HEK293 (cell line): ENCODE measurements at regions not wholly inside any gene's neighbourhood (a gene's known extent, or its start where the extent isn't known, plus 50 kb on each side); places are given as distances from the start of the nearest gene placed in this dataset.

Source experiments
- CTCF ChIA-PET: fragments of 350-600 bp; formaldehyde crosslinking; extraction: SDS; loops from one replicate; lab custom pipeline; 2021; ENCODE audit warnings: antibody characterized with exemption; lab: Yijun Ruan, JAX
- POLR2A ChIA-PET: fragments of 300-600 bp; formaldehyde crosslinking; extraction: SDS; loops from one replicate; lab custom pipeline; 2020; ENCODE audit warnings: antibody characterized with exemption, inconsistent platforms; lab: Yijun Ruan, JAX
- H3K27ac ChIP-seq: fragments of 200-500 bp; sonication (Bioruptor generic); 2 replicates; pipeline ENCODE4 v1.5.1; 2014; ENCODE audit warnings: low read depth, low read length, control low read depth, inconsistent platforms; ENCODE audit errors: extremely low read depth
- H3K36me3 ChIP-seq, 2 experiments: fragments of 200-500 bp in 1 of 2; sonication (Bioruptor generic) in 1 of 2; 1 replicate in 1 of 2; 2 replicates in 1 of 2; pipeline ENCODE4 v1.5.1; 2014 to 2017; ENCODE audit warnings: inconsistent platforms in 2 of 2, low read length in 2 of 2; ENCODE audit not compliant: control insufficient read depth in 2 of 2, insufficient read depth in 1 of 2
- H3K4me1 ChIP-seq: fragments of 200-500 bp; sonication (Bioruptor generic); 2 replicates; pipeline ENCODE4 v1.5.1; 2014; ENCODE audit warnings: mild to moderate bottlenecking, low read length, inconsistent platforms; ENCODE audit not compliant: control insufficient read depth, insufficient read depth
- H3K4me3 ChIP-seq: 2 replicates; pipeline ENCODE4 v1.5.1; 2011; ENCODE audit warnings: low read depth, mild to moderate bottlenecking, control low read depth, low read length, moderate library complexity
- H3K9me3 ChIP-seq: fragments of 200-500 bp; sonication (Bioruptor generic); 2 replicates; pipeline ENCODE4 v1.5.1; 2014; ENCODE audit warnings: low read depth, low read length, inconsistent platforms; ENCODE audit not compliant: control insufficient read depth, insufficient read depth
- HOXD13 ChIP-seq: sonication (generic); formaldehyde crosslinking; IDR thresholded peaks from 2 replicates; pipeline ENCODE4 v1.8.0; 2022; ENCODE audit warnings: missing genetic modification reagents, borderline replicate concordance
- KLF1 ChIP-seq: fragments of 450-650 bp; formaldehyde crosslinking; IDR thresholded peaks from 2 replicates; pipeline ENCODE4 v1.5.1; 2016; ENCODE audit warnings: missing biosample characterization, missing genetic modification characterization
- KLF7 ChIP-seq: fragments of 450-650 bp; formaldehyde crosslinking; IDR thresholded peaks from 2 replicates; pipeline ENCODE4 v1.5.1; 2016; ENCODE audit warnings: missing biosample characterization, missing genetic modification characterization, borderline replicate concordance
- RBAK ChIP-seq: fragments of 450-650 bp; formaldehyde crosslinking; IDR thresholded peaks from 2 replicates; pipeline ENCODE4 v1.5.1; 2016; ENCODE audit warnings: missing biosample characterization, missing genetic modification characterization
- SP2 ChIP-seq: fragments of 450-650 bp; formaldehyde crosslinking; IDR thresholded peaks from 2 replicates; pipeline ENCODE4 v1.5.1; 2016; ENCODE audit warnings: missing biosample characterization, missing genetic modification characterization
- WT1 ChIP-seq: fragments of 450-650 bp; formaldehyde crosslinking; IDR thresholded peaks from 2 replicates; pipeline ENCODE4 v1.5.1; 2016; ENCODE audit warnings: missing biosample characterization, missing genetic modification characterization
- ZBTB7A ChIP-seq: fragments of 450-650 bp; formaldehyde crosslinking; IDR thresholded peaks from 2 replicates; pipeline ENCODE4 v1.5.1; 2016; ENCODE audit warnings: low read depth, missing biosample characterization, missing genetic modification characterization
- ZFP3 ChIP-seq: fragments of 450-650 bp; formaldehyde crosslinking; IDR thresholded peaks from 2 replicates; pipeline ENCODE4 v1.5.1; 2016; ENCODE audit warnings: low read depth, missing biosample characterization, missing genetic modification characterization
- ZNF140 ChIP-seq: fragments of 450-650 bp; formaldehyde crosslinking; IDR thresholded peaks from 2 replicates; pipeline ENCODE4 v1.5.1; 2016; ENCODE audit warnings: missing biosample characterization, missing genetic modification characterization
- ZNF202 ChIP-seq: fragments of 450-650 bp; formaldehyde crosslinking; IDR thresholded peaks from 2 replicates; pipeline ENCODE4 v1.5.1; 2016; ENCODE audit warnings: missing biosample characterization, missing genetic modification characterization, borderline replicate concordance
- ZNF350 ChIP-seq: fragments of 450-650 bp; formaldehyde crosslinking; IDR thresholded peaks from 2 replicates; pipeline ENCODE4 v1.5.0; 2017; ENCODE audit warnings: missing biosample characterization, mild to moderate bottlenecking, missing genetic modification characterization
- ZNF366 ChIP-seq: fragments of 450-650 bp; formaldehyde crosslinking; conservative IDR thresholded peaks from 2 replicates; pipeline ENCODE4 v1.5.1; 2016; ENCODE audit warnings: missing biosample characterization, missing genetic modification characterization
- ZNF585B ChIP-seq: fragments of 450-650 bp; formaldehyde crosslinking; IDR thresholded peaks from 2 replicates; pipeline ENCODE4 v1.5.1; 2016; ENCODE audit warnings: missing biosample characterization, missing genetic modification characterization
- ZNF677 ChIP-seq: fragments of 450-650 bp; IDR thresholded peaks from 2 replicates; pipeline ENCODE4 v1.5.0; 2018; ENCODE audit warnings: missing biosample characterization, mild to moderate bottlenecking, missing genetic modification characterization, moderate library complexity
- ZNF843 ChIP-seq: fragments of 450-650 bp; formaldehyde crosslinking; IDR thresholded peaks from 2 replicates; pipeline ENCODE4 v1.5.1; 2016; ENCODE audit warnings: missing biosample characterization, missing genetic modification characterization
- ZSCAN16 ChIP-seq: fragments of 450-650 bp; formaldehyde crosslinking; IDR thresholded peaks from 2 replicates; pipeline ENCODE4 v1.5.1; 2016; ENCODE audit warnings: missing biosample characterization, missing genetic modification characterization
- ZSCAN23 ChIP-seq: fragments of 450-650 bp; formaldehyde crosslinking; IDR thresholded peaks from 2 replicates; pipeline ENCODE4 v1.5.1; 2016; ENCODE audit warnings: missing biosample characterization, missing genetic modification characterization
- TF ChIP-seq, protein P1 (sequence below): fragments of 450-650 bp; formaldehyde crosslinking; IDR thresholded peaks from 2 replicates; pipeline ENCODE4 v1.5.1; 2017; ENCODE audit warnings: missing biosample characterization, missing genetic modification characterization
- TF ChIP-seq, protein P2 (sequence below): fragments of 450-650 bp; formaldehyde crosslinking; conservative IDR thresholded peaks from 2 replicates; pipeline ENCODE4 v1.5.1; 2016; ENCODE audit warnings: low read depth, missing biosample characterization, missing genetic modification characterization
- TF ChIP-seq, protein P3 (sequence below): fragments of 450-650 bp; formaldehyde crosslinking; IDR thresholded peaks from 2 replicates; pipeline ENCODE4 v1.5.1; 2016; ENCODE audit warnings: missing biosample characterization, missing genetic modification characterization
- TF ChIP-seq, protein P4 (sequence below): fragments of 450-650 bp; formaldehyde crosslinking; IDR thresholded peaks from 2 replicates; pipeline ENCODE4 v1.5.1; 2016; ENCODE audit warnings: missing biosample characterization, missing genetic modification characterization
- TF ChIP-seq, protein P5 (sequence below): fragments of 450-650 bp; formaldehyde crosslinking; IDR thresholded peaks from 2 replicates; pipeline ENCODE4 v1.5.1; 2016; ENCODE audit warnings: missing biosample characterization, missing genetic modification characterization

DNA sequence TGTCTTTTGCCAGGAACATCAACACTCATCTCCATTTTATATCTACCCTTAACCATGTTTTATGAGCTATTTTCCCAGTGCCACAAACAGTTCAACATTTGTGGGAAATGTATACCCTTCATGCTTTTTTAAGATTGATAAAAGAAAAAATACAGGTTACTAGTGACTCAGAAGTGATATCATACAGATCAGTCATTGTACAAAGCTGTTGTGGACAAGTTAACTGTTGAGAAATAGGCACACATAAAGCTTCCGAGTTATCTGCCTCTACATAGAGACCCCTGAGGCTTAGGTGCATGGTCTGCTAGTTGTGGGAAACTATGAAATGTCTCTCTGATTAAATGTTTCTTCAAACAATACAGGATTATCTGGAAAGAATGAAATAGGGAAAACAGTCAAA, 96.3 kb downstream of the LSM5 start:
- Histone ChIP-seq H3K4me1 (no peaks in the 10 kb centered on the region), H3K9me3 (no peaks in the 10 kb centered on the region), H3K4me3 (no peak overlapping the region), H3K27ac (no peak overlapping the region), H3K36me3 (no peaks in the 10 kb centered on the region)
- TF ChIP-seq, protein P1, sequence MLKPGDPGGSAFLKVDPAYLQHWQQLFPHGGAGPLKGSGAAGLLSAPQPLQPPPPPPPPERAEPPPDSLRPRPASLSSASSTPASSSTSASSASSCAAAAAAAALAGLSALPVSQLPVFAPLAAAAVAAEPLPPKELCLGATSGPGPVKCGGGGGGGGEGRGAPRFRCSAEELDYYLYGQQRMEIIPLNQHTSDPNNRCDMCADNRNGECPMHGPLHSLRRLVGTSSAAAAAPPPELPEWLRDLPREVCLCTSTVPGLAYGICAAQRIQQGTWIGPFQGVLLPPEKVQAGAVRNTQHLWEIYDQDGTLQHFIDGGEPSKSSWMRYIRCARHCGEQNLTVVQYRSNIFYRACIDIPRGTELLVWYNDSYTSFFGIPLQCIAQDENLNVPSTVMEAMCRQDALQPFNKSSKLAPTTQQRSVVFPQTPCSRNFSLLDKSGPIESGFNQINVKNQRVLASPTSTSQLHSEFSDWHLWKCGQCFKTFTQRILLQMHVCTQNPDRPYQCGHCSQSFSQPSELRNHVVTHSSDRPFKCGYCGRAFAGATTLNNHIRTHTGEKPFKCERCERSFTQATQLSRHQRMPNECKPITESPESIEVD = no peak
- TF ChIP-seq, protein P2, sequence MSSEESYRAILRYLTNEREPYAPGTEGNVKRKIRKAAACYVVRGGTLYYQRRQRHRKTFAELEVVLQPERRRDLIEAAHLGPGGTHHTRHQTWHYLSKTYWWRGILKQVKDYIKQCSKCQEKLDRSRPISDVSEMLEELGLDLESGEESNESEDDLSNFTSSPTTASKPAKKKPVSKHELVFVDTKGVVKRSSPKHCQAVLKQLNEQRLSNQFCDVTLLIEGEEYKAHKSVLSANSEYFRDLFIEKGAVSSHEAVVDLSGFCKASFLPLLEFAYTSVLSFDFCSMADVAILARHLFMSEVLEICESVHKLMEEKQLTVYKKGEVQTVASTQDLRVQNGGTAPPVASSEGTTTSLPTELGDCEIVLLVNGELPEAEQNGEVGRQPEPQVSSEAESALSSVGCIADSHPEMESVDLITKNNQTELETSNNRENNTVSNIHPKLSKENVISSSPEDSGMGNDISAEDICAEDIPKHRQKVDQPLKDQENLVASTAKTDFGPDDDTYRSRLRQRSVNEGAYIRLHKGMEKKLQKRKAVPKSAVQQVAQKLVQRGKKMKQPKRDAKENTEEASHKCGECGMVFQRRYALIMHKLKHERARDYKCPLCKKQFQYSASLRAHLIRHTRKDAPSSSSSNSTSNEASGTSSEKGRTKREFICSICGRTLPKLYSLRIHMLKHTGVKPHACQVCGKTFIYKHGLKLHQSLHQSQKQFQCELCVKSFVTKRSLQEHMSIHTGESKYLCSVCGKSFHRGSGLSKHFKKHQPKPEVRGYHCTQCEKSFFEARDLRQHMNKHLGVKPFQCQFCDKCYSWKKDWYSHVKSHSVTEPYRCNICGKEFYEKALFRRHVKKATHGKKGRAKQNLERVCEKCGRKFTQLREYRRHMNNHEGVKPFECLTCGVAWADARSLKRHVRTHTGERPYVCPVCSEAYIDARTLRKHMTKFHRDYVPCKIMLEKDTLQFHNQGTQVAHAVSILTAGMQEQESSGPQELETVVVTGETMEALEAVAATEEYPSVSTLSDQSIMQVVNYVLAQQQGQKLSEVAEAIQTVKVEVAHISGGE (tag by site-specific recombination) = no peak
- TF ChIP-seq ZNF585B (tag by site-specific recombination) (no peak), ZNF202 (tag by site-specific recombination) (no peak), ZSCAN16 (tag by site-specific recombination) (no peak)
- TF ChIP-seq, protein P3, sequence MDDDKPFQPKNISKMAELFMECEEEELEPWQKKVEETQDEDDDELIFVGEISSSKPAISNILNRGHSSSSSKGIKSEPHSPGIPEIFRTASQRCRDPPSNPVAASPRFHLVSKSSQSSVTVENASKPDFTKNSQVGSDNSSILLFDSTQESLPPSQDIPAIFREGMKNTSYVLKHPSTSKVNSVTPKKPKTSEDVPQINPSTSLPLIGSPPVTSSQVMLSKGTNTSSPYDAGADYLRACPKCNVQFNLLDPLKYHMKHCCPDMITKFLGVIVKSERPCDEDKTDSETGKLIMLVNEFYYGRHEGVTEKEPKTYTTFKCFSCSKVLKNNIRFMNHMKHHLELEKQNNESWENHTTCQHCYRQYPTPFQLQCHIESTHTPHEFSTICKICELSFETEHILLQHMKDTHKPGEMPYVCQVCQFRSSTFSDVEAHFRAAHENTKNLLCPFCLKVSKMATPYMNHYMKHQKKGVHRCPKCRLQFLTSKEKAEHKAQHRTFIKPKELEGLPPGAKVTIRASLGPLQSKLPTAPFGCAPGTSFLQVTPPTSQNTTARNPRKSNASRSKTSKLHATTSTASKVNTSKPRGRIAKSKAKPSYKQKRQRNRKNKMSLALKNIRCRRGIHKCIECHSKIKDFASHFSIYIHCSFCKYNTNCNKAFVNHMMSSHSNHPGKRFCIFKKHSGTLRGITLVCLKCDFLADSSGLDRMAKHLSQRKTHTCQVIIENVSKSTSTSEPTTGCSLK (tag by site-specific recombination) = no peak
- TF ChIP-seq, protein P4, sequence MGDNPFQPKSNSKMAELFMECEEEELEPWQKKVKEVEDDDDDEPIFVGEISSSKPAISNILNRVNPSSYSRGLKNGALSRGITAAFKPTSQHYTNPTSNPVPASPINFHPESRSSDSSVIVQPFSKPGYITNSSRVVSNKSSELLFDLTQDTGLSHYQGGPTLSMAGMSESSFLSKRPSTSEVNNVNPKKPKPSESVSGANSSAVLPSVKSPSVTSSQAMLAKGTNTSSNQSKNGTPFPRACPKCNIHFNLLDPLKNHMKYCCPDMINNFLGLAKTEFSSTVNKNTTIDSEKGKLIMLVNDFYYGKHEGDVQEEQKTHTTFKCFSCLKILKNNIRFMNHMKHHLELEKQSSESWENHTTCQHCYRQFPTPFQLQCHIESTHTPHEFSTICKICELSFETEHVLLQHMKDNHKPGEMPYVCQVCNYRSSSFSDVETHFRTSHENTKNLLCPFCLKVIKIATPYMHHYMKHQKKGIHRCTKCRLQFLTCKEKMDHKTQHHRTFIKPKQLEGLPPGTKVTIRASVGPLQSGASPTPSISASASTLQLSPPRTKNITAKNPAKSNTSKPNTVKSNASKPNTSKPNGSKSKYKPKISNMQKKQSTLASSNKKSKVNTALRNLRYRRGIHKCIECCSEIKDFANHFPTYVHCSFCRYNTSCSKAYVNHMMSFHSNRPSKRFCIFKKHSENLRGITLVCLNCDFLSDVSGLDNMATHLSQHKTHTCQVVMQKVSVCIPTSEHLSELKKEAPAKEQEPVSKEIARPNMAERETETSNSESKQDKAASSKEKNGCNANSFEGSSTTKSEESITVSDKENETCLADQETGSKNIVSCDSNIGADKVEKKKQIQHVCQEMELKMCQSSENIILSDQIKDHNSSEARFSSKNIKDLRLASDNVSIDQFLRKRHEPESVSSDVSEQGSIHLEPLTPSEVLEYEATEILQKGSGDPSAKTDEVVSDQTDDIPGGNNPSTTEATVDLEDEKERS (tag by site-specific recombination) = no peak
- POLR2A ChIA-PET = no interaction called here
- CTCF ChIA-PET = no interaction called here

DNA sequence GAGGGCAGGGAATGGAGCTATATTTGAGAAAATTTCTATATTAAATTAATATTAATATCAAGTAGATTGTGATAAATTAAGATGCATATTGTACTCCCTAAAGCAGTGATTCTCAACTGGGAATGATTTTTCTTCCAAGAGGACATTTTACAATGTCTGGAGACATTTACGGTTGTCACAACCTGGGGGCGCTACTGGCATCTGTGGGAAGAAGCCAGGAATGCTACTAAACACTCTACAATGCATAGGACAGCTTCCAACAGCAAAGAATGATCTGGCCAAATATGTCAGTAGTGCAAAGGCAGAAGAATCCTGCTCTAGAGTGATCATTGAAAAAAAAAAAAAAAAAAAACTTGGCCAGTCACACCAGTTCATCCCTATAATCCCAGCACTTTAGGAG, 100.0 kb downstream of the LSM5 start:
- TF ChIP-seq RBAK (tag by site-specific recombination) (no peak), ZNF677 (tag by site-specific recombination) (no peak), ZNF140 (tag by site-specific recombination) (no peak), SP2 (tag by site-specific recombination) (no peak), KLF7 (tag by site-specific recombination) (no peak), KLF1 (tag by site-specific recombination) (no peak), ZNF350 (tag by site-specific recombination) (no peak), ZNF843 (no peak), ZFP3 (no peak), WT1 (no peak), ZNF366 (tag by site-specific recombination) (no peak), HOXD13 (CRISPR knock-in tag) (no peak), ZBTB7A (no peak), ZSCAN23 (tag by site-specific recombination) (no peak)
- TF ChIP-seq, protein P5, sequence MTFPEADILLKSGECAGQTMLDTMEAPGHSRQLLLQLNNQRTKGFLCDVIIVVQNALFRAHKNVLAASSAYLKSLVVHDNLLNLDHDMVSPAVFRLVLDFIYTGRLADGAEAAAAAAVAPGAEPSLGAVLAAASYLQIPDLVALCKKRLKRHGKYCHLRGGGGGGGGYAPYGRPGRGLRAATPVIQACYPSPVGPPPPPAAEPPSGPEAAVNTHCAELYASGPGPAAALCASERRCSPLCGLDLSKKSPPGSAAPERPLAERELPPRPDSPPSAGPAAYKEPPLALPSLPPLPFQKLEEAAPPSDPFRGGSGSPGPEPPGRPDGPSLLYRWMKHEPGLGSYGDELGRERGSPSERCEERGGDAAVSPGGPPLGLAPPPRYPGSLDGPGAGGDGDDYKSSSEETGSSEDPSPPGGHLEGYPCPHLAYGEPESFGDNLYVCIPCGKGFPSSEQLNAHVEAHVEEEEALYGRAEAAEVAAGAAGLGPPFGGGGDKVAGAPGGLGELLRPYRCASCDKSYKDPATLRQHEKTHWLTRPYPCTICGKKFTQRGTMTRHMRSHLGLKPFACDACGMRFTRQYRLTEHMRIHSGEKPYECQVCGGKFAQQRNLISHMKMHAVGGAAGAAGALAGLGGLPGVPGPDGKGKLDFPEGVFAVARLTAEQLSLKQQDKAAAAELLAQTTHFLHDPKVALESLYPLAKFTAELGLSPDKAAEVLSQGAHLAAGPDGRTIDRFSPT (tag by site-specific recombination) = no peak
- TF ChIP-seq, all 188 proteins: peak for 0
- no peak overlapping the region for H3K27ac ChIP-seq
- H3K9me3 ChIP-seq = no peaks in the 10 kb centered on the region
- CTCF ChIA-PET = interaction anchor here (0.6 kb wide), 1 partner anchor 228 kb away, joined by 3 read pairs; no protein-coding TSS in a partner anchor
- POLR2A ChIA-PET = no interaction called here
- H3K4me3 ChIP-seq = no peak overlapping the region
- no peaks in the 10 kb centered on the region for H3K36me3 ChIP-seq
- H3K4me1 ChIP-seq = no peaks in the 10 kb centered on the region
